HUES64 (cell line): ENCODE measurements at regions not wholly inside any gene's neighbourhood (a gene's known extent, or its start where the extent isn't known, plus 50 kb on each side); places are given as distances from the start of the nearest gene placed in this dataset.

Experiments
- H3K27ac ChIP-seq: 2 replicates; pipeline ENCODE4 v1.7.0; 2013; ENCODE audit warnings: low read depth, low read length, inconsistent platforms
- H3K27me3 ChIP-seq: 2 replicates; pipeline ENCODE4 v1.6.1; 2013; ENCODE audit warnings: mild to moderate bottlenecking, low read length; ENCODE audit not compliant: insufficient read depth
- H3K36me3 ChIP-seq: 2 replicates; pipeline ENCODE4 v1.6.1; 2013; ENCODE audit warnings: mild to moderate bottlenecking, low read length; ENCODE audit not compliant: insufficient read depth
- H3K4me1 ChIP-seq: 2 replicates; pipeline ENCODE4 v1.6.1; 2013; ENCODE audit warnings: mild to moderate bottlenecking, low read length, moderate library complexity; ENCODE audit not compliant: insufficient read depth
- H3K4me3 ChIP-seq: 2 replicates; pipeline ENCODE4 v1.5.1; 2013; ENCODE audit warnings: mild to moderate bottlenecking, low read length, moderate library complexity
- H3K9ac ChIP-seq: 2 replicates; pipeline ENCODE4 v1.6.1; 2013; ENCODE audit warnings: mild to moderate bottlenecking, low read depth, low read length
- H3K9me3 ChIP-seq: 2 replicates; pipeline ENCODE4 v1.6.1; 2013; ENCODE audit warnings: low read depth, low read length; ENCODE audit not compliant: insufficient read depth
- WGBS: fragments of 150-250, 120-280 bp; methylation state at CpG from one replicate; pipeline ENCODE4 v1.1.7; 2013; ENCODE audit warnings: missing lambda C conversion rate; 5-methylcytosine and 5-hydroxymethylcytosine counted together

- Histone ChIP-seq H3K36me3 (no peaks in the 10 kb centered on the region), H3K27me3 (no peaks in the 10 kb centered on the region), H3K9ac (no peak overlapping the region), H3K27ac (no peak overlapping the region), H3K4me1 (peaks cover 17% of the 10 kb centered on the region; the same call in 1 of the 2 replicates), H3K9me3 (peaks cover 7% of the 10 kb centered on the region; the same call in 1 of the 2 replicates), H3K4me3 (no peak overlapping the region)
- 0% methylated on average over 1 of the region's 2 CpGs for WGBS
Observed at GRCh38 chrX:125786316-125786715, 379.8 kb downstream of the DCAF12L2 start.

- peaks cover 7% of the 10 kb centered on the region; the same call in 1 of the 2 replicates for H3K9me3 ChIP-seq
- no peak overlapping the region for H3K4me3 ChIP-seq
- no peaks in the 10 kb centered on the region for H3K27me3 ChIP-seq
- no peak overlapping the region for H3K27ac ChIP-seq
- 75% methylated on average over 4 of the region's 4 CpGs for WGBS
- no peak overlapping the region for H3K9ac ChIP-seq
- H3K4me1 ChIP-seq = 0 out of 2 replicates have a peak, but pooled peaks cover under 1% of the 10 kb centered on the region
- H3K36me3 ChIP-seq = no peaks in the 10 kb centered on the region
Observed at GRCh38 chrX:125791787-125792186, 374.3 kb downstream of the DCAF12L2 start.

DNA sequence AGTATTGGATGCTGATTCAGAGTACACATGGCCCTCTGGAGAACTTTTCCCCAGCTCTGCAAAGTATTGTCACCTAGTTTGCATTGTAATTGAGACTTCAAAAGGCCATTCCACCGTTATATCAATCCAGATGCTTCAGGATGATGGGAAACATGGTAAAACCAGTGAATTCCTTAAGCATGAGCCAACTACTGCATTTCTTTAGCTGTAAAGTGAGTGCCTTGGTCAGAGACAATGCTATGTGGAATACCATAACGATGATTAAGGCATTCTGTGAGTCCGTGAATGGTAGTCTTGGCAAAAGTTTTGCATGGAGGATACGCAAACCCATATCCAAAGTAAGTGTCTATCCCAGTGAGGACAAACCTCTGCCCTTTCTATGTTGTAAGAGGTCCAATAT is 355.2 kb downstream of the DCAF12L2 start:
- Histone ChIP-seq H3K4me1 (no peaks in the 10 kb centered on the region), H3K9me3 (no peaks in the 10 kb centered on the region), H3K9ac (no peak overlapping the region), H3K36me3 (no peaks in the 10 kb centered on the region), H3K27me3 (no peaks in the 10 kb centered on the region), H3K4me3 (no peak overlapping the region), H3K27ac (no peak overlapping the region)
- 65% methylated on average over 2 of the region's 4 CpGs for WGBS

DNA sequence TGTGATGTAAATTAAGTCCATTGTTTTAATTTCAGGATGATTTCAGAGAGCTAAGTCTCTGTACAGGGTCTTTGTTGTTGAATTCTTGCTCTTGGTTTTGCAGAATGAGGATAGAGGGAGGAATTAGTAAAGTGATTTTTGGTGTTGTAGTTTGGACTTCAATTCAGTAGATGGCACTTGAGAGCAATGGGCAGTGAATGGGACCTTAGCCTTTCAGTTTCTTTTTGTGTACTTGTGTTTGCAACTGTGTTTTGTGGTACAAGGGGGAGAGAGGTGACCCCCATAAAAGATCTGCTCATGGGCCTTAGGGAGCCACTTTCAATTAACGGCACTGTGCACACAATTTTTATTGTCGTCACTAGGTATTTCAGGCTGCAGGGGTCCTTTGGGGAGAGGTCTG is 340.0 kb downstream of the DCAF12L2 start:
- 100% methylated on average over 2 of the region's 2 CpGs for WGBS
- H3K4me1 ChIP-seq = no peaks in the 10 kb centered on the region

GRCh38 chrX:125826774-125827451 is 339.2 kb downstream of the DCAF12L2 start:
- WGBS = 94% methylated on average over 6 of the region's 6 CpGs
- H3K4me1 ChIP-seq = no peaks in the 10 kb centered on the region
- no peak overlapping the region for H3K27ac ChIP-seq
- no peak overlapping the region for H3K4me3 ChIP-seq
- no peaks in the 10 kb centered on the region for H3K9me3 ChIP-seq
- no peaks in the 10 kb centered on the region for H3K36me3 ChIP-seq
- no peaks in the 10 kb centered on the region for H3K27me3 ChIP-seq
- no peak overlapping the region for H3K9ac ChIP-seq

More for the DNA sequence above, 340.0 kb downstream of the DCAF12L2 start:
- no peak overlapping the region for H3K4me3 ChIP-seq
- H3K9me3 ChIP-seq = no peaks in the 10 kb centered on the region
- no peak overlapping the region for H3K9ac ChIP-seq
- no peaks in the 10 kb centered on the region for H3K27me3 ChIP-seq
- no peak overlapping the region for H3K27ac ChIP-seq
- H3K36me3 ChIP-seq = no peaks in the 10 kb centered on the region

- Histone ChIP-seq H3K9me3 (no peaks in the 10 kb centered on the region), H3K27ac (no peak overlapping the region), H3K27me3 (no peaks in the 10 kb centered on the region), H3K36me3 (no peaks in the 10 kb centered on the region), H3K4me1 (no peaks in the 10 kb centered on the region), H3K9ac (no peak overlapping the region), H3K4me3 (no peak overlapping the region)
- WGBS = no CpG with 5 or more reads among the region's 1 CpG
Observed at GRCh38 chrX:125846271-125846670, 319.8 kb downstream of the DCAF12L2 start.

GRCh38 chrX:125850693-125851092 is 315.4 kb downstream of the DCAF12L2 start:
- H3K36me3 ChIP-seq = no peaks in the 10 kb centered on the region
- no peaks in the 10 kb centered on the region for H3K27me3 ChIP-seq
- no peak overlapping the region for H3K27ac ChIP-seq
- H3K9ac ChIP-seq = no peak overlapping the region
- no peaks in the 10 kb centered on the region for H3K9me3 ChIP-seq
- no peak overlapping the region for H3K4me3 ChIP-seq
- H3K4me1 ChIP-seq = no peaks in the 10 kb centered on the region

- no peak overlapping the region for H3K27ac ChIP-seq
- no peaks in the 10 kb centered on the region for H3K27me3 ChIP-seq
- no peak overlapping the region for H3K9ac ChIP-seq
- H3K4me1 ChIP-seq = no peaks in the 10 kb centered on the region
- peaks cover 7% of the 10 kb centered on the region for H3K9me3 ChIP-seq
- H3K4me3 ChIP-seq = no peak overlapping the region
- WGBS = 90% methylated on average over 2 of the region's 2 CpGs
- H3K36me3 ChIP-seq = no peaks in the 10 kb centered on the region
Observed at GRCh38 chrX:125883169-125883568, 282.9 kb downstream of the DCAF12L2 start.

- Histone ChIP-seq H3K4me3 (no peak overlapping the region), H3K27me3 (no peaks in the 10 kb centered on the region), H3K9me3 (no peaks in the 10 kb centered on the region), H3K36me3 (no peaks in the 10 kb centered on the region), H3K4me1 (no peaks in the 10 kb centered on the region), H3K9ac (no peak overlapping the region), H3K27ac (no peak overlapping the region)
- 80% methylated on average over 4 of the region's 4 CpGs for WGBS
Observed at GRCh38 chrX:125894947-125895346, 271.1 kb downstream of the DCAF12L2 start.

- H3K36me3 ChIP-seq = no peaks in the 10 kb centered on the region
- no peak overlapping the region for H3K9ac ChIP-seq
- no peaks in the 10 kb centered on the region for H3K4me1 ChIP-seq
- 91% methylated on average over 3 of the region's 3 CpGs for WGBS
- H3K27ac ChIP-seq = no peak overlapping the region
- no peaks in the 10 kb centered on the region for H3K9me3 ChIP-seq
- H3K4me3 ChIP-seq = no peak overlapping the region
- no peaks in the 10 kb centered on the region for H3K27me3 ChIP-seq
Observed at GRCh38 chrX:125895518-125895917, 270.6 kb downstream of the DCAF12L2 start.

DNA sequence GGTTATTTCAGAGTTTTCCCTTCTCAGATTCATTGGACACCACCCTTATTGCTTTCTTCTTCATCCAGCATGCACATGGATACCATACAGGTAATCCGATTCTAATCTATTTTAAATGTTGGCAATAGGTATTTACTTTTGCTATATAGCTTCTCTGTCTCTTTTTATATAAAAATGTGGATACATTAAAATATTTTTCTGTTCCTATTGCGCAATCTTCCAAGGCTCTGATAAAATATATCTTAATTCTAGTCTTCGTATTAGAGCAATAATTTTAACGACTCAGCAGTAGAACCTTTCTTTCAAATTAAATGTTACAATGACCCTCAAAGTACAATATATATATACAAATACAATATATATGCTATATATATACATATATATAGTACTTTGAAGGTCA is 239.8 kb downstream of the DCAF12L2 start:
- Histone ChIP-seq H3K9me3 (no peaks in the 10 kb centered on the region), H3K27me3 (no peaks in the 10 kb centered on the region), H3K4me3 (no peak overlapping the region), H3K36me3 (no peaks in the 10 kb centered on the region), H3K9ac (no peak overlapping the region), H3K27ac (no peak overlapping the region), H3K4me1 (no peaks in the 10 kb centered on the region)
- whole genome bisulfite sequencing = no CpG with 5 or more reads among the region's 4 CpGs

- 96% methylated on average over 1 of the region's 1 CpG for WGBS
- H3K4me3 ChIP-seq = no peak overlapping the region
- no peak overlapping the region for H3K27ac ChIP-seq
- H3K9me3 ChIP-seq = peaks cover 10% of the 10 kb centered on the region; the same call in 1 of the 2 replicates
- no peak overlapping the region for H3K9ac ChIP-seq
- H3K36me3 ChIP-seq = no peaks in the 10 kb centered on the region
- no peaks in the 10 kb centered on the region for H3K4me1 ChIP-seq
- H3K27me3 ChIP-seq = no peaks in the 10 kb centered on the region
Observed at GRCh38 chrX:125940985-125941384, 225.1 kb downstream of the DCAF12L2 start.
